Gastroesophageal sphincter (tissue), 3 donors: ENCODE measurements at regions not wholly inside any gene's neighbourhood (a gene's known extent, or its start where the extent isn't known, plus 50 kb on each side); places are given as distances from the start of the nearest gene placed in this dataset.

Experiments
- CTCF ChIP-seq, 4 experiments: fragments of 200-600 bp in 2 of 4; fragments of 450-650 bp in 2 of 4; sonication (generic) in 1 of 4; IDR thresholded peaks; one replicate each; pipeline ENCODE4 v1.5.1; 2017 to 2019; ENCODE audit warnings: antibody characterized with exemption in 4 of 4, mild to moderate bottlenecking in 2 of 4, moderate library complexity in 2 of 4
- EP300 ChIP-seq: sonication (generic); formaldehyde crosslinking; IDR thresholded peaks from one replicate; pipeline ENCODE4 v1.6.1; 2017; ENCODE audit warnings: antibody characterized with exemption, mild to moderate bottlenecking
- POLR2A ChIP-seq, 2 donors: fragments of 450-650 bp; IDR thresholded peaks; one replicate each; pipeline ENCODE4 v1.6.1; 2017; ENCODE audit warnings: antibody characterized with exemption in 2 of 2, mild to moderate bottlenecking in 2 of 2, moderate library complexity in 1 of 2

- TF ChIP-seq POLR2A (IDR thresholded peaks at IDR 0.05) (no peak), CTCF (IDR thresholded peaks at IDR 0.05) (no peak), EP300 (no peak)
Measured at GRCh38 chr12:80031229-80031628, 68.1 kb upstream of the OTOGL start.
